ENCODE measurements at regions not wholly inside any gene's neighbourhood (a gene's known extent, or its start where the extent isn't known, plus 50 kb on each side); places are given as distances from the start of the nearest gene placed in this dataset.

- TF ChIP-seq CTCF (IDR thresholded peaks at IDR 0.05) (no peak), SMC3 (IDR thresholded peaks at IDR 0.05) (no peak), POLR2A (IDR thresholded peaks at IDR 0.05; ENCODE audit: low read length) (no peak)
Observed at GRCh38 chr22:11628651-11629511, 3899.1 kb upstream of the OR11H1 start.
